ENCODE measurements at regions not wholly inside any gene's neighbourhood (a gene's known extent, or its start where the extent isn't known, plus 50 kb on each side); places are given as distances from the start of the nearest gene placed in this dataset.

DNA sequence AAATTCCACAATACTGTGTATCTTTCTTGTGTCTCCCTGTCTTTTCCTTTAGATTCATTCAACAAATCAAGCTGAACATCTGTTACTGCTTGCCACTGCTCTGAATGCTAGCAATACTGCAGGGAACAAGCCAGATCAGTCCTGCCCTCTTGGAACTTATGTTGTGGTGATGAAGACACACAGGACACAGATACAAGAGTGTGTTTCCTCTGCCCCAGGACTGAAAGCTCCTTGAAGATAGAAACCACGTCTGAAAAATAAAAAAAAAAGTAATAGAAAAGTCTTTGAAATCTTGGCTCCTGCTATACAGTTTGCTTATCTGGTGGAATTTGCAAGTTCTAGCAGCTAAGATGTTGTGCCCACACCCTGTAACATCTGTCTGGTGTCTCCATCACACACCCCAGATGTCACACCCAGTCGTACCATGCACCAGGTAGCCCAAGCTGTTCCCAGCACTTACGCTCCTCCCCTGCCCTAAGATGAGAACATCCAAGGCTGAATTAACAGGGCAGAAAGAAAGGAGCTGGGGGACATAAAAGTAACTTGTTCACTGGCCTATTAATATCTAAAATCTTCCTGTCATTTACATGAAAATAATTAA lies 80.2 kb upstream of the GALNT2 start:
- no peaks in the 10 kb centered on the region for H3K36me3 ChIP-seq (ENCODE audit: control insufficient read depth, insufficient read depth, low read length)
- H3K4me3 ChIP-seq (ENCODE audit: low read length): no peak overlapping the region
- Mint-ChIP-seq H3K36me3 (no peaks in the 10 kb centered on the region), H3K27ac (no peak overlapping the region), H3K4me1 (no peaks in the 10 kb centered on the region), H3K9me3 (no peaks in the 10 kb centered on the region), H3K4me3 (no peak overlapping the region), H3K27me3 (ENCODE audit: low read depth in 2 of 2) (peaks cover 13 to 33% of the 10 kb centered on the region in 2 donors)
- H3K9me3 ChIP-seq (ENCODE audit: control insufficient read depth, insufficient read depth, low read length): no peaks in the 10 kb centered on the region
- no peak overlapping the region for H3K27ac ChIP-seq (ENCODE audit: low read length)
- no peak for ATAC-seq
- intact Hi-C loops (cut with micrococcal nuclease): no loop called here
- TF ChIP-seq, protein P1, sequence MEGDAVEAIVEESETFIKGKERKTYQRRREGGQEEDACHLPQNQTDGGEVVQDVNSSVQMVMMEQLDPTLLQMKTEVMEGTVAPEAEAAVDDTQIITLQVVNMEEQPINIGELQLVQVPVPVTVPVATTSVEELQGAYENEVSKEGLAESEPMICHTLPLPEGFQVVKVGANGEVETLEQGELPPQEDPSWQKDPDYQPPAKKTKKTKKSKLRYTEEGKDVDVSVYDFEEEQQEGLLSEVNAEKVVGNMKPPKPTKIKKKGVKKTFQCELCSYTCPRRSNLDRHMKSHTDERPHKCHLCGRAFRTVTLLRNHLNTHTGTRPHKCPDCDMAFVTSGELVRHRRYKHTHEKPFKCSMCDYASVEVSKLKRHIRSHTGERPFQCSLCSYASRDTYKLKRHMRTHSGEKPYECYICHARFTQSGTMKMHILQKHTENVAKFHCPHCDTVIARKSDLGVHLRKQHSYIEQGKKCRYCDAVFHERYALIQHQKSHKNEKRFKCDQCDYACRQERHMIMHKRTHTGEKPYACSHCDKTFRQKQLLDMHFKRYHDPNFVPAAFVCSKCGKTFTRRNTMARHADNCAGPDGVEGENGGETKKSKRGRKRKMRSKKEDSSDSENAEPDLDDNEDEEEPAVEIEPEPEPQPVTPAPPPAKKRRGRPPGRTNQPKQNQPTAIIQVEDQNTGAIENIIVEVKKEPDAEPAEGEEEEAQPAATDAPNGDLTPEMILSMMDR (IDR thresholded peaks at IDR 0.05): no peak
- WGBS (ENCODE audit: insufficient coverage): 55% methylated on average over 3 of the region's 3 CpGs
- H3K27me3 ChIP-seq (ENCODE audit: control insufficient read depth, insufficient read depth, low read length): no peaks in the 10 kb centered on the region
- no peaks in the 10 kb centered on the region for H3K4me1 ChIP-seq (ENCODE audit: control insufficient read depth, insufficient read depth, low read length)
- no peak for DNase-seq

- Mint-ChIP-seq H3K27me3 (ENCODE audit: low read depth in 2 of 2) (peaks cover 13 to 31% of the 10 kb centered on the region in 2 donors), H3K36me3 (no peaks in the 10 kb centered on the region), H3K9me3 (no peaks in the 10 kb centered on the region), H3K27ac (no peak overlapping the region), H3K4me3 (no peak overlapping the region), H3K4me1 (no peaks in the 10 kb centered on the region)
- intact Hi-C loops (cut with micrococcal nuclease): no loop called here
- H3K27ac ChIP-seq (ENCODE audit: low read length): no peak overlapping the region
- H3K36me3 ChIP-seq (ENCODE audit: control insufficient read depth, insufficient read depth, low read length): no peaks in the 10 kb centered on the region
- no peaks in the 10 kb centered on the region for H3K27me3 ChIP-seq (ENCODE audit: control insufficient read depth, insufficient read depth, low read length)
- H3K9me3 ChIP-seq (ENCODE audit: control insufficient read depth, insufficient read depth, low read length): no peaks in the 10 kb centered on the region
- 73% methylated on average over 5 of the region's 6 CpGs for WGBS (ENCODE audit: insufficient coverage)
- no peaks in the 10 kb centered on the region for H3K4me1 ChIP-seq (ENCODE audit: control insufficient read depth, insufficient read depth, low read length)
- ATAC-seq (no peak), DNase-seq (no peak)
- TF ChIP-seq, protein P1 (IDR thresholded peaks at IDR 0.05): no peak
- H3K4me3 ChIP-seq (ENCODE audit: low read length): no peak overlapping the region
These were observed 79.1 kb upstream of the GALNT2 start for GRCh38 chr1:229987953-229988352.

- H3K27me3 ChIP-seq (ENCODE audit: control insufficient read depth, insufficient read depth, low read length): no peaks in the 10 kb centered on the region
- intact Hi-C loops (cut with micrococcal nuclease): no loop called here
- no peaks in the 10 kb centered on the region for H3K4me1 ChIP-seq (ENCODE audit: control insufficient read depth, insufficient read depth, low read length)
- WGBS (ENCODE audit: insufficient coverage): 97% methylated on average over 3 of the region's 5 CpGs
- no peaks in the 10 kb centered on the region for H3K4me1 Mint-ChIP-seq
- TF ChIP-seq, protein P1 (IDR thresholded peaks at IDR 0.05): no peak
- DNase-seq: no peak
- no peaks in the 10 kb centered on the region for H3K9me3 ChIP-seq (ENCODE audit: control insufficient read depth, insufficient read depth, low read length)
- no peak overlapping the region for H3K4me3 Mint-ChIP-seq
- H3K9me3 Mint-ChIP-seq: no peaks in the 10 kb centered on the region
- no peaks in the 10 kb centered on the region for H3K36me3 ChIP-seq (ENCODE audit: control insufficient read depth, insufficient read depth, low read length)
- H3K27me3 Mint-ChIP-seq (ENCODE audit: low read depth in 2 of 2): peaks cover 13 to 26% of the 10 kb centered on the region in 2 donors
- H3K4me3 ChIP-seq (ENCODE audit: low read length): no peak overlapping the region
- no peak overlapping the region for H3K27ac ChIP-seq (ENCODE audit: low read length)
- H3K36me3 Mint-ChIP-seq: no peaks in the 10 kb centered on the region
- no peak for ATAC-seq
- H3K27ac Mint-ChIP-seq: no peak overlapping the region
These were observed 78.5 kb upstream of the GALNT2 start for GRCh38 chr1:229988534-229988933.

DNA sequence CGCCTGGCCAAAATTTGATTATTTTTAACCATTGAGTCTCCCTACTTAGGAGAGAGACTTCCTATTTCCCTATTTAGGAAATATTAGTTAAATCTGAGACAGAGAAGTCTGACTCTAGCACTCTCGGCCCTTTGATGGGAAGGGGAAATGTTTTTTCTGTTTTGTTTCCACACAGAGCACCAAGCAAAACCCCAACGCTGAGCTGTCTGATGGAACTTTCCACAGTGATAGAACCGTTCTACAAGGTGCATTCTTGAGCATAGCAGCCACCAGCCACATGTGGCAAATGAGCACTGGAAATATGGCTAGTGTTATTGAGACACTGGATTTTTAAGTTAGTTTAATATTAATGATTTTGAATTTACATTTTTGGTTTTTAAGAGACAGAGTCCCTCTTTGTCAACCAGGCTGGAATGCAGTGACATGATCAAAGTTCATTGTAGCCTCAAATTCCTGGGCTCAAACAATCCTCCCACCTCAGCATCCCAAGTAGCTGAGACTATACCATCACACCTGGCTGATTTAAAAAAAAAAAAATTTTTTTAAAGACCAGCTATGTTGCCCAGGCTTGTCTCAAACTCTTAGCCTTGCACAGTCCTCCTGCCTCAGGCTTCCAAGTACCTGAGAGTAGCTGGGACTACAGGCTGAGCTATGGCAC lies 77.3 kb upstream of the GALNT2 start:
- no peaks in the 10 kb centered on the region for H3K36me3 Mint-ChIP-seq
- DNase-seq (no peak), ATAC-seq (no peak)
- no peak overlapping the region for H3K27ac ChIP-seq (ENCODE audit: low read length)
- no peaks in the 10 kb centered on the region for H3K9me3 Mint-ChIP-seq
- no peaks in the 10 kb centered on the region for H3K27me3 ChIP-seq (ENCODE audit: control insufficient read depth, insufficient read depth, low read length)
- H3K36me3 ChIP-seq (ENCODE audit: control insufficient read depth, insufficient read depth, low read length): no peaks in the 10 kb centered on the region
- peaks cover 7 to 19% of the 10 kb centered on the region in 2 donors for H3K27me3 Mint-ChIP-seq (ENCODE audit: low read depth in 2 of 2)
- no peaks in the 10 kb centered on the region for H3K9me3 ChIP-seq (ENCODE audit: control insufficient read depth, insufficient read depth, low read length)
- no peaks in the 10 kb centered on the region for H3K4me1 ChIP-seq (ENCODE audit: control insufficient read depth, insufficient read depth, low read length)
- WGBS (ENCODE audit: insufficient coverage): 55% methylated on average over 4 of the region's 4 CpGs
- no peak overlapping the region for H3K4me3 Mint-ChIP-seq
- TF ChIP-seq, protein P1 (IDR thresholded peaks at IDR 0.05): no peak
- intact Hi-C loops (cut with micrococcal nuclease): no loop called here
- H3K27ac Mint-ChIP-seq: no peak overlapping the region
- no peak overlapping the region for H3K4me3 ChIP-seq (ENCODE audit: low read length)
- H3K4me1 Mint-ChIP-seq: no peaks in the 10 kb centered on the region
